ENCODE measurements at regions not wholly inside any gene's neighbourhood (a gene's known extent, or its start where the extent isn't known, plus 50 kb on each side); places are given as distances from the start of the nearest gene placed in this dataset.

GRCh38 chr4:175033162-175033561, 115.0 kb downstream of the ADAM29 start:
- DNase-seq (ENCODE audit: extremely low read depth, low read depth) = no peak
- TF ChIP-seq CTCF (IDR thresholded peaks at IDR 0.05; ENCODE audit: low read depth, low read length, missing control alignments) = no peak
- no peak overlapping the region for H3K4me3 ChIP-seq (replicated peaks; ENCODE audit: low read depth, low read length)

GRCh38 chr4:175034007-175034406, 115.8 kb downstream of the ADAM29 start:
- H3K4me3 ChIP-seq (replicated peaks; ENCODE audit: low read depth, low read length) = no peak overlapping the region
- DNase-seq (ENCODE audit: extremely low read depth, low read depth) = no peak
- no peak for TF ChIP-seq CTCF (IDR thresholded peaks at IDR 0.05; ENCODE audit: low read depth, low read length, missing control alignments)

GRCh38 chr4:175034986-175035705, 117.0 kb downstream of the ADAM29 start:
- TF ChIP-seq CTCF (IDR thresholded peaks at IDR 0.05; ENCODE audit: low read depth, low read length, missing control alignments) = no peak
- no peak overlapping the region for H3K4me3 ChIP-seq (replicated peaks; ENCODE audit: low read depth, low read length)
- DNase-seq (ENCODE audit: extremely low read depth, low read depth) = no peak

GRCh38 chr4:175035905-175036304, 117.7 kb downstream of the ADAM29 start:
- no peak for DNase-seq (ENCODE audit: extremely low read depth, low read depth)

GRCh38 chr4:175048111-175048784, 130.1 kb downstream of the ADAM29 start:
- DNase-seq (ENCODE audit: extremely low read depth, low read depth) = no peak
- no peak for TF ChIP-seq CTCF (IDR thresholded peaks at IDR 0.05; ENCODE audit: low read depth, low read length, missing control alignments)
- no peak overlapping the region for H3K4me3 ChIP-seq (replicated peaks; ENCODE audit: low read depth, low read length)

More at GRCh38 chr4:175035905-175036304, 117.7 kb downstream of the ADAM29 start:
- no peak overlapping the region for H3K4me3 ChIP-seq (replicated peaks; ENCODE audit: low read depth, low read length)
- no peak for TF ChIP-seq CTCF (IDR thresholded peaks at IDR 0.05; ENCODE audit: low read depth, low read length, missing control alignments)

- no peak for DNase-seq (ENCODE audit: extremely low read depth, low read depth)
- no peak overlapping the region for H3K4me3 ChIP-seq (replicated peaks; ENCODE audit: low read depth, low read length)
- no peak for TF ChIP-seq CTCF (IDR thresholded peaks at IDR 0.05; ENCODE audit: low read depth, low read length, missing control alignments)
Measured at GRCh38 chr4:175048906-175049305, 130.7 kb downstream of the ADAM29 start.
